ENCODE measurements at regions not wholly inside any gene's neighbourhood (a gene's known extent, or its start where the extent isn't known, plus 50 kb on each side); places are given as distances from the start of the nearest gene placed in this dataset.
A peak's percentile ranks its signal among the peaks of the same experiment; 100 is the strongest.

DNA sequence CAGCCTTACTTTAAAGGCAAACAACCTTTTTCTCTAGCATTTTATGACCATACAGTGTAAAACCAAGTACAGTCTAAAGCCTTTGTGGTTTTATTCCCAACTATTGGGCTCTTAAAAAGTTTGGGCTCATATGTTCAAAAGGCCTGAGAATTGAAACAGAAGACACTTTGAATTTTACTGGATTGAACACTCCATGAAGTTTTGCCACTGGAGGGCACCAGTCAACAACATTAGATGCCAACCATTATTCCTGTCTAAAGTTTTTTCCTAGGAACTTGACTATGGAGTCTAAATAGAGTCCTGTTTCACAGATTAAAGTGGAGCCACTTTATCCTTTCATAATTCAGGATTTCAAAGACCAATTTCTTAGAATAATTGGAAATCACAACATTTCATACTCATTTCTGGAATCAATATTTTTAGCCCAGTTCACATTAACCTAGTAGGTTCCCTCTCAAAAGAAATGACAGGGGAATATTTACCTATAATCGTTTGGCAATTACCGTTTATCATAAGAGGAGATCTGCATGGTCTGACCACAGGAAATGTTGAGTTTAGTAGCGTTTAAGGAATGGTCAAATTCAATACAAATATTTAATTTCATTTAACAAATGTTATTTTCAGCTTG lies 244.1 kb upstream of the PDZRN3 start:
- TF ChIP-seq, protein P1, sequence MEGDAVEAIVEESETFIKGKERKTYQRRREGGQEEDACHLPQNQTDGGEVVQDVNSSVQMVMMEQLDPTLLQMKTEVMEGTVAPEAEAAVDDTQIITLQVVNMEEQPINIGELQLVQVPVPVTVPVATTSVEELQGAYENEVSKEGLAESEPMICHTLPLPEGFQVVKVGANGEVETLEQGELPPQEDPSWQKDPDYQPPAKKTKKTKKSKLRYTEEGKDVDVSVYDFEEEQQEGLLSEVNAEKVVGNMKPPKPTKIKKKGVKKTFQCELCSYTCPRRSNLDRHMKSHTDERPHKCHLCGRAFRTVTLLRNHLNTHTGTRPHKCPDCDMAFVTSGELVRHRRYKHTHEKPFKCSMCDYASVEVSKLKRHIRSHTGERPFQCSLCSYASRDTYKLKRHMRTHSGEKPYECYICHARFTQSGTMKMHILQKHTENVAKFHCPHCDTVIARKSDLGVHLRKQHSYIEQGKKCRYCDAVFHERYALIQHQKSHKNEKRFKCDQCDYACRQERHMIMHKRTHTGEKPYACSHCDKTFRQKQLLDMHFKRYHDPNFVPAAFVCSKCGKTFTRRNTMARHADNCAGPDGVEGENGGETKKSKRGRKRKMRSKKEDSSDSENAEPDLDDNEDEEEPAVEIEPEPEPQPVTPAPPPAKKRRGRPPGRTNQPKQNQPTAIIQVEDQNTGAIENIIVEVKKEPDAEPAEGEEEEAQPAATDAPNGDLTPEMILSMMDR (IDR thresholded peaks at IDR 0.05; ENCODE audit: low read length), result peak; percentile 63
- TF ChIP-seq EZH2phosphoT487 (IDR thresholded peaks at IDR 0.05; ENCODE audit: low read length), result no peak
